Embryonic facial prominence (tissue), 1 donor: ENCODE measurements at regions not wholly inside any gene's neighbourhood (a gene's known extent, or its start where the extent isn't known, plus 50 kb on each side); places are given as distances from the start of the nearest gene placed in this dataset.

Source experiments
- DNase-seq: peaks from one replicate; pipeline ENCODE4 v3.0.0-alpha.2; 2016; ENCODE audit errors: extremely low spot score

- DNase-seq: no peak
These were observed 156.9 kb downstream of the USP12 start for GRCh38 chr13:27014406-27015359.

GRCh38 chr13:27012482-27013197, 159.0 kb downstream of the USP12 start:
- DNase-seq: no peak

GRCh38 chr13:27011661-27012060, 159.9 kb downstream of the USP12 start:
- no peak for DNase-seq

- DNase-seq: no peak
These were observed 162.9 kb downstream of the USP12 start for GRCh38 chr13:27008733-27009132.

- no peak for DNase-seq
These were observed 164.4 kb downstream of the USP12 start for GRCh38 chr13:27007166-27007565.

GRCh38 chr13:27006519-27007161, 165.0 kb downstream of the USP12 start:
- DNase-seq: no peak

- DNase-seq: no peak
These were observed 165.6 kb downstream of the USP12 start for GRCh38 chr13:27005976-27006518.

GRCh38 chr13:27005556-27005955, 166.1 kb downstream of the USP12 start:
- DNase-seq: no peak

GRCh38 chr13:27004866-27005265, 166.7 kb downstream of the USP12 start:
- no peak for DNase-seq

- DNase-seq: no peak
These were observed 167.3 kb downstream of the USP12 start for GRCh38 chr13:27004326-27004725.

GRCh38 chr13:27001705-27002104, 169.9 kb downstream of the USP12 start:
- no peak for DNase-seq

- DNase-seq: no peak
These were observed 170.9 kb downstream of the USP12 start for GRCh38 chr13:27000686-27001085.

GRCh38 chr13:26999499-26999898, 172.1 kb downstream of the USP12 start:
- DNase-seq: no peak

GRCh38 chr13:26998292-26998691, 173.3 kb downstream of the USP12 start:
- DNase-seq: no peak

- DNase-seq: no peak
These were observed 174.5 kb downstream of the USP12 start for GRCh38 chr13:26996965-26997752.

GRCh38 chr13:26995159-26995558, 176.5 kb downstream of the USP12 start:
- no peak for DNase-seq

- DNase-seq: no peak
These were observed 177.8 kb downstream of the USP12 start for GRCh38 chr13:26993780-26994179.

GRCh38 chr13:26992951-26993719, 178.5 kb downstream of the USP12 start:
- no peak for DNase-seq

- DNase-seq: no peak
These were observed 180.0 kb downstream of the USP12 start for GRCh38 chr13:26991508-26992181.
